Endothelial cell of umbilical vein (primary cell): ENCODE measurements at regions not wholly inside any gene's neighbourhood (a gene's known extent, or its start where the extent isn't known, plus 50 kb on each side); places are given as distances from the start of the nearest gene placed in this dataset.

Experiments used
- BruUV-seq: library from RNA; stranded (reverse); fragments of 400-500 nt; replicated peaks from 2 replicates; lab custom pipeline; 2021; lab: Mats Ljungman, UMichigan
- CTCF ChIA-PET: fragments of 300-600, 350-600 bp; sonication (Branson Sonifier 250); formaldehyde crosslinking; loops from one replicate; lab custom pipeline; 2021; ENCODE audit warnings: antibody characterized with exemption, inconsistent platforms; lab: Charles Lee
- POLR2A ChIA-PET: fragments of 300-600, 350-600 bp; sonication (Branson Sonifier 250); formaldehyde crosslinking; loops from one replicate; lab custom pipeline; 2021; ENCODE audit warnings: antibody characterized with exemption, inconsistent platforms; lab: Charles Lee
- DNase-seq: peaks from one replicate; pipeline ENCODE4 v3.0.0-alpha.2; 2011; ENCODE audit warnings: low read depth, low spot score
- FAIRE-seq: peaks from 2 replicates; lab custom pipeline; 2011; peaks lifted over from hg19 to GRCh38; lab: Jason Lieb, UNC
- H2AFZ ChIP-seq: 2 replicates; pipeline ENCODE4 v1.6.0; 2012; ENCODE audit warnings: low read depth, low read length, control low read depth, inconsistent platforms
- H3K27ac ChIP-seq: 2 replicates; pipeline ENCODE4 v1.5.1; 2011; ENCODE audit warnings: low read depth, mild to moderate bottlenecking, control low read depth, low read length, moderate library complexity; ENCODE audit not compliant: insufficient read depth
- H3K27me3 ChIP-seq, 2 experiments: 2 replicates each; pipeline versions ENCODE4 v1.6.0 to v1.6.1; 2011; ENCODE audit warnings: low read length in 2 of 2, mixed read lengths in 1 of 2; ENCODE audit not compliant: control insufficient read depth in 2 of 2, insufficient read depth in 2 of 2
- H3K36me3 ChIP-seq, 2 experiments: 2 replicates in 1 of 2; 3 replicates in 1 of 2; pipeline ENCODE4 v1.5.1; 2011; ENCODE audit warnings: low read length in 2 of 2, mild to moderate bottlenecking in 1 of 2, moderate library complexity in 1 of 2; ENCODE audit not compliant: control insufficient read depth in 2 of 2, insufficient read depth in 2 of 2; ENCODE audit errors: extremely low read depth in 1 of 2
- H3K4me1 ChIP-seq: 3 replicates; pipeline ENCODE4 v1.5.1; 2011; ENCODE audit warnings: mild to moderate bottlenecking, low read length; ENCODE audit not compliant: control insufficient read depth, insufficient read depth; ENCODE audit errors: extremely low read depth
- H3K4me2 ChIP-seq: 2 replicates; pipeline ENCODE4 v1.6.1; 2011; ENCODE audit warnings: low read length, control low read depth, mixed read lengths; ENCODE audit not compliant: insufficient read depth
- H3K4me3 ChIP-seq, 3 experiments: fragments of 200-600 bp in 1 of 3; sonication (generic), shearing (Covaris generic) in 1 of 3; replicated peaks in 1 of 3; 2 replicates each; pipeline ENCODE4 v1.5.1; 2011 to 2016; ENCODE audit warnings: control low read depth in 3 of 3, low read length in 3 of 3, mild to moderate bottlenecking in 2 of 3, inconsistent platforms in 1 of 3, low read depth in 1 of 3, moderate library complexity in 1 of 3; ENCODE audit not compliant: insufficient read depth in 1 of 3
- H3K79me2 ChIP-seq: 2 replicates; pipeline ENCODE4 v1.6.0; 2012; ENCODE audit warnings: low read length, inconsistent platforms; ENCODE audit not compliant: control insufficient read depth, insufficient read depth
- H3K9ac ChIP-seq: replicated peaks from 2 replicates; pipeline ENCODE3; 2011; ENCODE audit warnings: low read length, control low read depth; ENCODE audit not compliant: insufficient read depth; ENCODE audit errors: extremely low read depth
- H3K9me1 ChIP-seq: replicated peaks from 3 replicates; pipeline ENCODE4 v1.6.0; 2011; ENCODE audit warnings: mild to moderate bottlenecking, low read length; ENCODE audit not compliant: control insufficient read depth, insufficient read depth; ENCODE audit errors: extremely low read depth
- H3K9me3 ChIP-seq: replicated peaks from 2 replicates; pipeline ENCODE4 v1.5.1; 2012; ENCODE audit warnings: low read length, inconsistent platforms; ENCODE audit not compliant: control insufficient read depth, insufficient read depth
- H4K20me1 ChIP-seq: replicated peaks from 2 replicates; pipeline ENCODE3; 2011; ENCODE audit warnings: mild to moderate bottlenecking, low read length; ENCODE audit not compliant: control insufficient read depth, insufficient read depth; ENCODE audit errors: extremely low read depth
- JUN ChIP-seq: IDR thresholded peaks from 2 replicates; pipeline ENCODE4 v1.6.1; 2011; ENCODE audit warnings: borderline replicate concordance, low read depth; ENCODE audit not compliant: insufficient read length, insufficient read depth
- MAX ChIP-seq: IDR thresholded peaks from 2 replicates; pipeline ENCODE4 v1.6.1; 2011; ENCODE audit not compliant: insufficient read depth, insufficient read length
- MYC ChIP-seq: IDR thresholded peaks from one replicate; pipeline ENCODE4 v1.6.1; 2011; ENCODE audit warnings: mild to moderate bottlenecking, low read depth, low read length
- dilution Hi-C: fragments of 300-500 bp; cut with MboI; formaldehyde crosslinking; loops from one replicate; pipeline ENCODE4 v1.15.0; 2019; ENCODE audit warnings: low sequenced_read_pairs; ENCODE audit not compliant: extremely low pct_ligation_motif_present
- intact Hi-C: fragments of 100-400 bp; cut with micrococcal nuclease; formaldehyde crosslinking; loops from one replicate; pipeline ENCODE4 v1.10.0; 2022
- TF ChIP-seq, protein P1 (sequence below), 2 donors: IDR thresholded peaks; 1 replicate in 1 of 2; 2 replicates in 1 of 2; pipeline ENCODE4 v1.5.1; 2011; ENCODE audit warnings: low read length in 2 of 2, mild to moderate bottlenecking in 2 of 2, moderate library complexity in 2 of 2, control low read depth in 1 of 2, inconsistent platforms in 1 of 2, low read depth in 1 of 2; ENCODE audit not compliant: insufficient read depth in 1 of 2; ENCODE audit errors: extremely low read depth in 1 of 2

GRCh38 chr4:184315675-184316359, 98.1 kb upstream of the ENPP6 start:
- TF ChIP-seq MYC (no peak), JUN (no peak), MAX (no peak)
- TF ChIP-seq, protein P1, sequence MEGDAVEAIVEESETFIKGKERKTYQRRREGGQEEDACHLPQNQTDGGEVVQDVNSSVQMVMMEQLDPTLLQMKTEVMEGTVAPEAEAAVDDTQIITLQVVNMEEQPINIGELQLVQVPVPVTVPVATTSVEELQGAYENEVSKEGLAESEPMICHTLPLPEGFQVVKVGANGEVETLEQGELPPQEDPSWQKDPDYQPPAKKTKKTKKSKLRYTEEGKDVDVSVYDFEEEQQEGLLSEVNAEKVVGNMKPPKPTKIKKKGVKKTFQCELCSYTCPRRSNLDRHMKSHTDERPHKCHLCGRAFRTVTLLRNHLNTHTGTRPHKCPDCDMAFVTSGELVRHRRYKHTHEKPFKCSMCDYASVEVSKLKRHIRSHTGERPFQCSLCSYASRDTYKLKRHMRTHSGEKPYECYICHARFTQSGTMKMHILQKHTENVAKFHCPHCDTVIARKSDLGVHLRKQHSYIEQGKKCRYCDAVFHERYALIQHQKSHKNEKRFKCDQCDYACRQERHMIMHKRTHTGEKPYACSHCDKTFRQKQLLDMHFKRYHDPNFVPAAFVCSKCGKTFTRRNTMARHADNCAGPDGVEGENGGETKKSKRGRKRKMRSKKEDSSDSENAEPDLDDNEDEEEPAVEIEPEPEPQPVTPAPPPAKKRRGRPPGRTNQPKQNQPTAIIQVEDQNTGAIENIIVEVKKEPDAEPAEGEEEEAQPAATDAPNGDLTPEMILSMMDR (IDR thresholded peaks at IDR 0.05; ENCODE audit: extremely low read depth in 1 of 2, insufficient read depth in 1 of 2, low read depth in 1 of 2, low read length in 2 of 2) = no peak
- BruUV-seq = no TSS peak
- no peaks in the 10 kb centered on the region for H3K9me1 ChIP-seq
- H3K4me3 ChIP-seq = no peak overlapping the region
- no peaks in the 10 kb centered on the region for H4K20me1 ChIP-seq
- no peaks in the 10 kb centered on the region for H3K36me3 ChIP-seq
- dilution Hi-C loops = no loop called here
- H3K4me1 ChIP-seq = no peaks in the 10 kb centered on the region
- intact Hi-C loops = no loop called here
- no peaks in the 10 kb centered on the region for H3K9me3 ChIP-seq
- no peak overlapping the region for H3K4me2 ChIP-seq
- no peak overlapping the region for H2AFZ ChIP-seq
- DNase-seq = no peak
- no peak overlapping the region for H3K9ac ChIP-seq
- H3K27ac ChIP-seq = no peak overlapping the region
- POLR2A ChIA-PET = no interaction called here
- H3K79me2 ChIP-seq = no peaks in the 10 kb centered on the region
- CTCF ChIA-PET = interaction anchor here (0.5 to 1.2 kb wide), 3 partner anchors 7 to 1766 kb away, joined by 3 to 4 read pairs (median 3); no protein-coding TSS in a partner anchor
- H3K27me3 ChIP-seq = peaks cover 0 to 1% of the 10 kb centered on the region in 2 experiments
- no peak for FAIRE-seq
